GM21360 (cell line): ENCODE measurements at regions not wholly inside any gene's neighbourhood (a gene's known extent, or its start where the extent isn't known, plus 50 kb on each side); places are given as distances from the start of the nearest gene placed in this dataset.
"Not testable (repeated sequence)": the region's sequence is repeated elsewhere in the genome, so short reads cannot be mapped to it uniquely, and the experiment has no call there.

Experiments
- ATAC-seq: cut with Tn5 transposase; IDR thresholded peaks from one replicate; pipeline ENCODE4 v1.9.1; 2021; ENCODE audit warnings: mild to moderate bottlenecking, moderate library complexity; ENCODE audit not compliant: unreplicated experiment

DNA sequence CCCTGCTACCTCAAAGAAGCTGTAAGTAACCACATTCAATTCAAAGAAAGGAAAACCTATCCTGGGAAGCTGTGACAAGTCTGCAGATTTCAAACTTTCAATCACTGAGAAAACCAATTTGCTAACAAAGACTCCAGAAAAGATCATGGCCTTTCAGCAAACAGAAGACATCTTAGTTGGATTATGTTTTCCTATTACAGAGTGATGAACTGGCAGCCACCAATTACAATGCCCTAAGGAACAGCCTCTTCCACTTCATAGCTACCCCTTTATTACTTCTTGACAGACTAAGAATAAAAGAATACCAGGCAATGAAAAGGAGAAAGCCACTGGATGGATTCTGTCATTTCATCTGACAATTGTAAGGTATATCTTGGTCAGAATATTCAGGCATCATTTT is 128.2 kb upstream of the RASEF start:
- no peak for ATAC-seq

DNA sequence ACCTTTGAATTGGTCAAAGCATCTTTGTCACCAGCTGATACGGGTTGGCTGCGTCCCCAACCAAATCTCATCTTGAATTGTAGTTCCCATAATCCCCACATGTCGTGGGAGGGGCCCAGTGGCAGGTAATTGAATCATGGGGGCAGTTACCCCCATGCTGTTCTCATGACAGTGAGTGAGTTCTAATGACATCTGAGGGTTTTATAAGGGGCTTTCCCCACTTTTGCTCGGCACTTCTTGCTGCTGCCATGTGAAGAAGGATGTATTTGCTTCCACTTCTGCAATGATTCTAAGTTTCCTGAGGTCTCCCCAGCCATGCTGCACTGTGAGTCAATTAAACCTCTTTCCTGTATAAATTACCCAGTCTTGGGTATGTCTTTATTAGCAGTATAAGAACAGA is 126.1 kb upstream of the RASEF start:
- ATAC-seq, result not testable (repeated sequence)

DNA sequence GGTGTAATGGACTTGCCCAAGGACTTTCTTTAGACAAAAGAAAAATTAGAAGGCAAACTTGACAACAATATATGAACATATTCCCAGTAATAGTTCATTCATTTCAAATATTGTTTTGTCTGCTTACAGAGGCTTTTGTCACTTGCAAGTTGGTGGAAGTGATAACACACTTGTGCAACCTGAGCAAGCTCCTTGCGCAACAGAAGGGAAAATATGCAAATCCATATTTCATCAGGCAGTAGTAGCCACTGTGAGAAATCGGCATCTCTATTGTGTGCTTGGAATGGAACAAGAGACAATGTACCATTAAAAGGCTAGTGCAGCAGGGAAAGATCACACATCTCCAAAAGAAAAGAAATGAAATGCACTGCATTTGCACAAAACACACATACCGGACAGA is 125.3 kb upstream of the RASEF start:
- ATAC-seq, result no peak

DNA sequence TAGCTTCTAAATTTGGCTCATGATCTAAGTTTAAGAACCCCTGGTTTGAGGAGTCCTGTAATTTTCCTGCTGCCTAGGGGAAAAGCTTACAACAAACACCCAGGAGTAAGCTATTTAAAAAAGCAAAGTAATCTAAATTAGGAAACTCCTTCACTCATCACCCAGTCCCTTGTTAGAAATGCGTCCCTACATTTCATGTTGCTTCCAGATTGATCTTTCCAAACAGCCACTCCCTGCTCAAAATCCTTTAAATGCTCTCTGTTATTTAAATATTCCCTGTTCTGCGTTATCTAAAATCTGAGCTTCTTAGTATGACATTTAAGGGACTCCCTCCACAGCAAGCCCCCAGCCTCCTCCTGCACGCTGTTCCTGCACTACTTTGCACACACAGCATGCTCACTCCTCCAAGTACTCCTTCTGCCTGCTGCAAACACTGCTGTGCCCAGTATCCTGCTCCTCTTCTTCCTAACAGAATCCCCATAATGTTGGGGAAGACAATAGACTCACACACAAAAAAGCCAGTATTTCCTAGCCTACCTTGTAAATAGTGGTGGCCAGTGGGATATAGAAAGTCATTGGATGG is 123.3 kb upstream of the RASEF start:
- no peak for ATAC-seq

DNA sequence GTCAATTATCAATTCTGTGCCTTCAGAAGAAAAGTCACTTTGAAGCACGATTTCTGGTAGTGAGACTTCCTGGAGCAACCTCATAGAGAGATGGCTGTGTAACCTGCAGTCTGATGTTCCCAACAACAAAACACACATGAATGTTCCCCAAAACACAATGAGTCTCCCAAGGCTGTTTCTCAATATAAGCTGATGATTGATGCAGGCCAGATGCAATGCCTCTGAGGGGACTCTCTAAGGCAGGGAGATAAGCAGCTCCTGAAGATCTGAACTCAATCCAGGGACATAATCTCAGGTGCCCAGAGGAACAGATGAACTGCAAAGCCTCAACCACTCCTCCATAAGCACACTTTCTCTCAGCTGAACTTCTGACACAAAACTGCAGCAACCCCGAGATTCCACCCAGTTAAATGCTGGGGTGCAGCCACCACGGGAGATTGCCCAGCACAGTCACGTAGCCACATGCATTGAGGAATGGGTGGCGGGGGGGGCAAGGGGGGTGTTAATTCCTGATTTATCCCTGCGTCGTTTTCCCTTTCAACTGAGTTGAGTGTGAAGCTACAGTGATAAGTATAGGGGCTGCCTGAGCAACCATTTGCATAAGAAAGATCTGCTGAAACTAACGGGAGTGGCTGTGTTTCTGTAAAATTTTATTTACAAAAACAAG is 122.7 kb upstream of the RASEF start:
- ATAC-seq, result no peak

DNA sequence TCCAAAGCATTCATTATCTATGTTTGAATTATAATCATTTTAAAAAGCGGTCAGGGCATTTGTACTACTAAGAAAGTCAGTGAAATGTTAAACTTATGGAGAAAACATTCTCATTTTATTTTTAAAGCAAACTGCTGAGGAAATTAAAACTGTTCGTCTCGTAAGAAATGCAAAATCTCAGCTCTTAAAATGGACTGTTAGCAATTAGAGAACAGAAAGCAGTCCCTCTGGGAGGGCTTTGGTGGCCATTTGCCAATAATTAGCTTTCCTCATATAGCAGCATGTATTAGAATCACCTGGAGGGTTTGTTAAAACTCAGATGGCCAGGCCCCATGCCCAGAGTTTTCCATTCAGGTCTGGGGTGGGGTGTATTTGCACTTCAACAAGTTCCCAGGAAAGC is 120.7 kb upstream of the RASEF start:
- ATAC-seq, result no peak

DNA sequence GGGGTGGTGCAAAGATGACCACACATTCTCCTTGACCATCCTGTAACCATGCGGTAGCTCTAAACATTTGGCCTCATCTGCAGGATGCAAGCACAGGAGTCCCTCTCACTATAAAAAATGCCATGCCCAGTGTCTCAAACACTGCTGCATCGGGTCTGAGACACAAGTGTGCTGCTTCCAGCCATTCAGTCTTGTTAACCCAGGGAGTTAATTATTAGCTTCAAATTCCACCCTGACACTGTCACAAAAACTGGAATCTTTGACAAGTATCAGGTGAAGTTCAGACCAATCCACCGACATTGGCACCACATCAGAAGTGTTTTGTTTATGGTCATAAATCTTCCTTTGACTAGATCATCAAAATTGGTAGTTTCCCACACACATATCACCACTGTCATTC is 119.1 kb upstream of the RASEF start:
- no peak for ATAC-seq

DNA sequence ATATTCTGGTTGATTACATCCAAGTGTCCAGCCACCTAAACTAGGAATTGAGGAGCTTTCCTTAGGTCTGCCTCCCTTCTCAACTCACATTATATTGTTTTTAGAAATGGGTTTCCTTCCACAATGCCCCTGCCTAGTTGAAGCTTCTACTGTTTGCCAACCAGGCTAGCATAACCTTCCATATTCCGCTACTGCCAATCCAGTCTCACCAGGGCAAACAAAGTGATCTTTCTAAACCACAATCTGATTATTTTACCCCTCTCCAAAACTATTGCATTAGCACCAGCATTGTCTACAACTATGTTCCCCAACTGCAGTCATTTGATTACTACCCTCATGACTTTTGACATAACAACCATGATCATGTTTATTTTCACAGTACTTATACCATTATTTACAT is 115.8 kb upstream of the RASEF start:
- ATAC-seq, result no peak

DNA sequence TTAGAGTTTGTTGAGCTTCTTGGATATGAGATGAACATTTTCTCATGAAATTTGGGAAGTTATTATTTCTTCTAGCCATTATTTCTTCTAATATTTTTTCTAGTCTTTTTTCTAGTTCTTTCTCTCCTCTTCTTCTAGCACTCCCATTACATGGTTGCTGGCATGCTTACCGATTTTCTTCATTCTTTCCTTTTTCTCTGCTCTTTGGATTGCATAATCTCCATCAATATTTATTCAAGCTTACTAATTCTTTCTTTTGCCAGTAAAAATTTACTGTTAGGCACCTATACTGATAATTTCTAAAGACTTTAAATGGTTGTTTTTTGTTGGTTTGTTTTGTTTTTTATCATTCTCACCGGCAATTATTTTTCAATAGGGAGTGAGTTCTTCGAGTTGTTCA is 114.8 kb upstream of the RASEF start:
- no peak for ATAC-seq

DNA sequence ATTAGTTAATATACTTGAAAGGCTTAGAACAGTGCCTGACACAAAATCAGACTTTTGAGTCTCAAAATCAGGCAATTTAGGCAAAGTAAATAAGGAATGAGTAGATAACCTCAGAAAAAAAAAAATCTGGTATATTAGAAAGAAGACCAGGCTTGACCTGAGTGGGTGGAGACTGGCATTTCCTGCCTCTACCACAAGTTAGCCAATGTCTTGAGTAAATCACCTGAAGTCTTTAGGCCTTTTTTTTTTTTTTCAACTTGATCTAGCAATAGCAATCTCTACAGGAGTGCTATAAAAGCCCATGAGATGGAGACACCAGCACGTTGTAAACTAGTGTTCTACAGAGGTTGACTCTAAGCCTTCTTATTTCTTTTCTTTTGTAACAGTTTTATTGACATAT is 104.2 kb upstream of the RASEF start:
- ATAC-seq, result no peak

DNA sequence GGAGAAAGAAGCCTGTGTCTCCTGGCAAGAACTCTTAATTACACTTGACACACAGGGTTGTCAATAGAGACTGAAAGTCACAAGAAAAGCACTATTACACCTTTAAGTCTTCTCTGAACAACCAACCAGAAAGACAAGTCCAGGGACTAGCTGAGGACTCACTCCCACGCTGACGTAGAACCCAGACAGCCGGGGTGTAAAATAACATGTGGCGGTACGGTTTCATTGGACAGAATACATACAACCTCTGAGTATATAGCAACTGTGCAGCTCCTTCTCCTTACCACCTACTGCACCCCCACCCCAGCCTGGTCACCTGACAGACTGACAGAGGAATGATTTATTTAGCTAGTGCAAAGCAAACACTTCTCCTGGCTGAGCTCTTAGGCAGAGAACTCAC is 103.4 kb upstream of the RASEF start:
- ATAC-seq, result no peak

DNA sequence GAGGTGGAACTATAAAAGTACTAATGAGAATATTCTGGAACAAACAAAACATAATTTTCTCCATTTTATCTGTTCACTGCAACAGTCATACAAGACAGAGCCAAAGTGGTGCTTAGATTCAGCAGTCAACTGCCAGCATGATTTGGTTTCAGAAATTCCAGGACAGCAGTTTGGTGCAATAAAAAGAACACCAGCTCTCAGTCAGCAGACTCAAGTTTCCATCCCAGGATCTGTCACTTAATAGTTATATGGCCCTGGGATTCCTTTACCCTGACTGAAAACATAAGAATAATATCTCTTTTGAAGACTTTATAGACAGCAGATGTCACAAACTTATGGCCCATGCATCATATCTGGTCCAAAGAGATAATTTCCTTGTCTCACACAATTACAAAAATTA is 92.8 kb upstream of the RASEF start:
- no peak for ATAC-seq

DNA sequence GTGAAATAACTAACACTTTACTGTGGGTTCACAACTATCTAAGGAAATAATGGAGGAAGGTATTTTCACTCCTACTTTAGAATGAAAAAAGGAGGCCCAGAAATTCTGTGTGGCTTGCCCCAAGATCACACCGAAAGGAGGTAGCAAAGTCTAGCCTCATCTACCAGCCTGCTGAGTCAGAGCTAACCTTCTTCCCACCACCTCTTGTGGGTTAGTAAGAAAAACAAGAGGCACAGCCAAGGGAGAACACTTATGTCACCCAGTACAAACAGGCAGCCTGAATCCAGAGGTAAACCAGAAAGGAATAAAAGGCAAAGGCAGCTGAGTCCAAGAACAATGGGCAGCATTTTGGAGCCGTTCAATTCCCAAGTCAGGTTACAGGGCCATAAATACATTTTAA is 91.9 kb upstream of the RASEF start:
- no peak for ATAC-seq

DNA sequence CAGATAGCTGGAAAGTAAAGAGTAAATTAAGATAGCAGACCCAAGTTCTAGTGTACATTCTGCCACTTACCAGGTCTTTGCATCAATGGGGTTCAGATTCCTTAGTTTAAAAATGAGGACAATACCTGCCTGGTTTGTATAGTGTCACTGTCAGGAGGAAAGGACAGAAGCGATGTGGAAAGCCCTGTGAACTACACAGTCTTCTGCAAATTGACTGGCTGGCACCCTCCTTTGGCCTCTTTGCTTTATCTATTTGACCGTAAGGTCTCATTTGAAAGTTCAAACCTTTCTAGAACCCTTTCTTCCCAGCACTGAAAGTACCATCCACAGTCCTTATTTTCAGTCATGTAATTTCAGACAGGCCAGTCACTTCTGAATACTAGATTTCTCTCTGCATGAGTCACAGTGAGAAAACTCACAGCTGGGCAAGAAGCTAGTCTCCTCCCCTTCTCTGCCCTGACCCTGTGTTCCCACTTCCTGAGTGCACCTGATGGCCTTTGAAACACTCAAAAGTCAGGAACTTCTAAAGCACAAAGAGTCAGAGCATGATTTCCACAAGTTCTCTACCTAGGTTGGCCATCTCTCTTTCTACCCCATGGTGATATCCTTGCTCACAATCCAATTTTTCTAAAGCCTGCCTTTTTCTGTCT is 91.3 kb upstream of the RASEF start:
- ATAC-seq, result peak; percentile 97

DNA sequence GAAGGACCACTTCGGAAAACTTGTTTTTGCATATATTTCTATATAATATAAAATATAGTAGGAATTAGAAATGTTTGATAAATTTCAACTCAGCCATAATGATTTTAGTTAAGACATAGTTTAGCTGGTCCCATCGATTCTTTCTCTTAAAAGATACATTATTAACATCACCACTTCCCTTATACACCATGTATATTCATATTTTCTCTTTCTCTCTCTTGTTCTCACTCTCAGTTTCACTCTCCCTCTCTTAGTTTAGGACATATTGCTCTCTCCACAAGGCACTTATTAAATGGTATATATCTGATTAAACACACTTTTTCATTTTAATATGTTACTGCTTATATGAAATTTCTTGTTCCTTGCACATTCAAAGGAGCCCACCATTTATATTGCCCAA is 90.1 kb upstream of the RASEF start:
- no peak for ATAC-seq

DNA sequence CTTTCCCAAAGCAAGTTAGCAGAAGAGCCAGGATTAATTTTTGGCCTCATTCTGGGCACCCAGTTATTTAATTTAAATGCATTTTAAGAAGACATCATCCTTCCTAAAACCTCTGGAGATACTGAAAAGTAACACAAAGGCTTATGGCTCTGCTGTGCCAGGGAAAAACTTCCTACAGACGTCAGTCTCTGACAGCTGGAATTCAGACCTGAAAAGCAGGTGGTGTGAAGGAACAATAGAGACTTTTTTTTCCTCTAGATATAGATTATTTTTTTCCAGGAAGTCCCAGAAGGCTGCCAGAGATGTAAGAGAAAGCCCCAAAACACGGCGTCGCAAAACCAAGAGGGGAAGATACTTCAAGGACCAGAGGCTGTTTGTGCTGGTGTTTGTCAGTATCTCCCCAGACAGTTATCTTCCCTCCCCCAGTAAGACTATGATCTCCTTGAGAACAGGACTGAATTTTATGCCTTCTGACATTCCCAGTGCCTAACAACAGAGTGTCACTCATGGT is 88.7 kb upstream of the RASEF start:
- no peak for ATAC-seq

DNA sequence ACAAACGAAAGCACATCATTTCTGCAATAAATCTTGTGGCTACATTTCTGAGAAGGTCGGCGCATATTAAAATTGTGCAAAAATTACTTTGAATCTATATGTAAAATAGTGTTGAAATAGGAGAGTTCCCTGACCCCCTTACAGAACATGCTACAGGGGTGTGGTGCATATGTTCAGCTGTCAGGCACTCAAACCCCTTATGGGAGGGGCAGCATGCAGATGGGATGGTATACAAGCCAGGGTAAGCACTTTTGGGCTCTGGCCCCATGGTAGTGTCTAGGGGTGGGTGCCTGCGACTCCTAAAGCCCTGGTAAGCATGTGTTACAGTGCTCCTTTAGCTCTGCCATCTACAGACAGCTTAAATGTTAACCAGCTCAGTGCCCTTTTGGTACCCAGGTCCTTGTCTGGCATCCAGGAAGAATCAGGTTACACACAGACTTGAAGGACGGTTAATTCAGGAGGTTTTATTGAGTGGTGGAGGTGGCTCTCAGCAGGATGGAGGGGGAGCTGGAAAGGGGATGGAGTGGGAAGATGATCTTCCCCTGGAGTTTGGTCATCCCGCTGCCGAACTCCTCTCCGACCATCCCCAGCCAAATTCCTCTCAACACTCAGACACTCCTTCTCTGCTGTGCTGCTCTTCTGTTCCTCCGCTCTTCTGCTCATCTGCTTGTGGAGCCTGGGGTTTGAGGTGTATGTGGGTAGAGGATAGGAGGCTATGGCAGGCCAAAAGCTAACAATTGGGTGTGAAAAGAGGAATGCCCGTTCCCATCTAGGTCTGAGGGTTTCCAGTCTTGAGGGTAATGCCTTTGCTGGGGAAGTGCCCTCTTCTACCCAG is 84.6 kb upstream of the RASEF start:
- ATAC-seq, result no peak

DNA sequence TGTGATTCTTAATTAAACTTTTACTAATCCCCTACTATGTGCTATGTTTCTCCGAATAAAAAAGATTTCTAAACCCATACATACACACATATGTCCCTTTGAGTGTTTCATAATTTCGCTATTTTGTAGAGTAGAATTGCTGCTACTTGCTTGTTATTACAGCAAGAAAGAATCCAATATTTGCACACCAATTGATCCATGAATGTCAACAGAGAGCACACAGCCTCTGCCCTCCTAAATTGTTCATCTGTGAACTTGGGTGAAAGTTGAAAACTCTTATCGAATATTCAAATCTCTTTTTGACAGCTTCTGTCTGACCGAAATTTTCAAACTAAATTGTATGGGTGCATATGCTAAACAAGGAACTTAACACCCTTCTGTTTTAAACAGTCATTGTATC is 83.4 kb upstream of the RASEF start:
- no peak for ATAC-seq

DNA sequence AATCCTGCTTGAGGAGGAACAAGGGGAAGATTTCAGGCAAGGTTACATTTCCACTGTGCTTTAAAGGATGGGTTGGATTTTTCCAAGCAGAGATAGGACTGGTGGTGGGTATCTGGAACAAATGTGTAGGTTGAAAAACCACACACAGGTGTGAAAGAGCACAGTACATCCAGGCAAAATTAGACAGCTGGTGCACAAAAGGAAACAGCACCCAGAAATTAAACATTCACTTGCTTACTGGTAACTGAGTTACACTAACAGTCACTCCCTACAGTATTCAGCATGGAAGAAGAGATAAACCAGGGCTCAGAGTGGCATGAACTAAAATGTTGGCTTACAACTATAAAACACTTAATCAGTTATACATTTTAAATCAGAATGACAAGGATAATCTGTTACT is 81.5 kb upstream of the RASEF start:
- ATAC-seq, result no peak

DNA sequence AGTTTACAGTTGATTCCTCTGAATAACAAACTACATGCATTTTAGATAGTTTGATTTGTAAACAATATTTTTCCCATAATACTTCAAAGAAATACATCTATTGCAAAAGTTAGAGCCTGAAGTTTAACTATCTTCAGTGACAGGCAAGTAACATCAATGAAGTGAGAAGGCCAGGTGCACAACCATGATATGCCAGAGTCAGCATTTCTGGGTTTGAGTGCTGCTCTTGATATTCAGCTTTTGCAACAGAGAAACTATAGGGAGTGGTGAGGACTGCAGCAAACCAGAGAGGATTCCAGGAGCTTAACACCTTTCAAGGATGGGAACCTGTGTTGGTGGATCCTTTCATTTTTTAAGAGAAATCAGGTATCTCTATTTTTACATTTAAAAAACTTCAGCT is 79.4 kb upstream of the RASEF start:
- ATAC-seq, result no peak

DNA sequence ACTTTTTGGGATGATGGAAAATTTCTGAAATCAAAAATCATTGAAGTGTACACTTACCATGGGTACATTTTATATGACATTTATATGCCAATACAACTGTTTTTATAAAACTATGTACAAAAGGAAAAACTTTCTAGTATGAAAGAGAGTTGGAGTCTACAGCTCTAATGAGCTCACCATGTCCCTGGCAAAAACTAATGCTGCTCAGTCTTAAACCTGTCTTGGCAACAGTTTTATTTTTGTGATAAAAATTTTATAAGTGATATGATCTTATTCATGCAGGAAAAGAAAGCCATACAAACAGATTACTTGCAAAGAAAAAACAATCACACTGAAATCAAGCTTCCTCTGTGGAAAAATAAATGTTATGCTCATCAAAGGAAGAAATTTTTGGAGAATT is 78.9 kb upstream of the RASEF start:
- ATAC-seq, result no peak

DNA sequence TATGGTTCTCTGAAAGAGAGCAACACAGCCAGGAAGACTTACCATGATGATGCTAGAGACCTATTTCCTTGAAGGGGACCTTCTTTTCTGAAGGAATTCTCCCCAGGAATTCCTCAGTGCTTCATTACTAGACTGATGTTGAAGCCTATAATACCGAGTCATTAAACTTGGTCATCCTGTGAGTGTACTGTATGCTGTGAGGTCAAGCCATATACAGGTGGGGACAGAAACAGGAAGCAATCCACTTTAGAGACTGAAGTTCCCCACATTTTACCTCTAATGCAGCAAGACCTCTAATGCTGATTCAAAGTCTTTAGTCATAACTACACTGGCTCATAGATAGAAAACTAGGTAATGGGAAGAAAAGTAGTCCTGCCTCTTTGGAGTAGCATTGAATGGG is 77.1 kb upstream of the RASEF start:
- no peak for ATAC-seq
